ENCODE measurements at regions not wholly inside any gene's neighbourhood (a gene's known extent, or its start where the extent isn't known, plus 50 kb on each side); places are given as distances from the start of the nearest gene placed in this dataset.

GRCh38 chr2:190805126-190805525, 75.5 kb upstream of the GLS start:
- H3K9me3 ChIP-seq (ENCODE audit: low read length), result no peaks in the 10 kb centered on the region
- H3K4me1 ChIP-seq (ENCODE audit: insufficient read depth, low read length), result no peaks in the 10 kb centered on the region
- no peaks in the 10 kb centered on the region for H3K27me3 ChIP-seq (ENCODE audit: insufficient read depth, low read length)
- H3K4me3 ChIP-seq (ENCODE audit: low read length), result no peak overlapping the region
- no peak overlapping the region for H2AFZ ChIP-seq (ENCODE audit: low read depth, low read length)
- no peaks in the 10 kb centered on the region for H3K36me3 ChIP-seq (ENCODE audit: insufficient read depth, low read length)

- Histone ChIP-seq H3K4me3 (ENCODE audit: low read length) (no peak overlapping the region), H3K27me3 (ENCODE audit: insufficient read depth, low read length) (no peaks in the 10 kb centered on the region), H3K4me1 (ENCODE audit: insufficient read depth, low read length) (no peaks in the 10 kb centered on the region), H3K36me3 (ENCODE audit: insufficient read depth, low read length) (no peaks in the 10 kb centered on the region), H2AFZ (ENCODE audit: low read depth, low read length) (no peak overlapping the region), H3K9me3 (ENCODE audit: low read length) (no peaks in the 10 kb centered on the region)
Observed at GRCh38 chr2:190805843-190806242, 74.8 kb upstream of the GLS start.

GRCh38 chr2:190807886-190808285, 72.7 kb upstream of the GLS start:
- no peaks in the 10 kb centered on the region for H3K9me3 ChIP-seq (ENCODE audit: low read length)
- H2AFZ ChIP-seq (ENCODE audit: low read depth, low read length), result no peak overlapping the region
- no peaks in the 10 kb centered on the region for H3K36me3 ChIP-seq (ENCODE audit: insufficient read depth, low read length)
- no peaks in the 10 kb centered on the region for H3K27me3 ChIP-seq (ENCODE audit: insufficient read depth, low read length)
- H3K4me1 ChIP-seq (ENCODE audit: insufficient read depth, low read length), result no peaks in the 10 kb centered on the region
- no peak overlapping the region for H3K4me3 ChIP-seq (ENCODE audit: low read length)

GRCh38 chr2:190809139-190809764, 71.4 kb upstream of the GLS start:
- no peaks in the 10 kb centered on the region for H3K4me1 ChIP-seq (ENCODE audit: insufficient read depth, low read length)
- no peaks in the 10 kb centered on the region for H3K36me3 ChIP-seq (ENCODE audit: insufficient read depth, low read length)
- no peaks in the 10 kb centered on the region for H3K27me3 ChIP-seq (ENCODE audit: insufficient read depth, low read length)
- no peak overlapping the region for H3K4me3 ChIP-seq (ENCODE audit: low read length)
- no peaks in the 10 kb centered on the region for H3K9me3 ChIP-seq (ENCODE audit: low read length)
- no peak overlapping the region for H2AFZ ChIP-seq (ENCODE audit: low read depth, low read length)

GRCh38 chr2:190809876-190810525, 70.6 kb upstream of the GLS start:
- Histone ChIP-seq H3K36me3 (ENCODE audit: insufficient read depth, low read length) (no peaks in the 10 kb centered on the region), H3K4me3 (ENCODE audit: low read length) (no peak overlapping the region), H3K4me1 (ENCODE audit: insufficient read depth, low read length) (no peaks in the 10 kb centered on the region), H3K9me3 (ENCODE audit: low read length) (no peaks in the 10 kb centered on the region), H2AFZ (ENCODE audit: low read depth, low read length) (no peak overlapping the region), H3K27me3 (ENCODE audit: insufficient read depth, low read length) (no peaks in the 10 kb centered on the region)

GRCh38 chr2:190810981-190811587, 69.5 kb upstream of the GLS start:
- no peak overlapping the region for H3K4me3 ChIP-seq (ENCODE audit: low read length)
- no peaks in the 10 kb centered on the region for H3K36me3 ChIP-seq (ENCODE audit: insufficient read depth, low read length)
- no peaks in the 10 kb centered on the region for H3K9me3 ChIP-seq (ENCODE audit: low read length)
- no peaks in the 10 kb centered on the region for H3K4me1 ChIP-seq (ENCODE audit: insufficient read depth, low read length)
- H3K27me3 ChIP-seq (ENCODE audit: insufficient read depth, low read length), result no peaks in the 10 kb centered on the region
- H2AFZ ChIP-seq (ENCODE audit: low read depth, low read length), result no peak overlapping the region

- Histone ChIP-seq H3K36me3 (ENCODE audit: insufficient read depth, low read length) (no peaks in the 10 kb centered on the region), H3K9me3 (ENCODE audit: low read length) (no peaks in the 10 kb centered on the region), H3K27me3 (ENCODE audit: insufficient read depth, low read length) (no peaks in the 10 kb centered on the region), H3K4me3 (ENCODE audit: low read length) (no peak overlapping the region), H2AFZ (ENCODE audit: low read depth, low read length) (no peak overlapping the region), H3K4me1 (ENCODE audit: insufficient read depth, low read length) (no peaks in the 10 kb centered on the region)
Observed at GRCh38 chr2:190811811-190812210, 68.8 kb upstream of the GLS start.

GRCh38 chr2:190812506-190813294, 67.9 kb upstream of the GLS start:
- H3K9me3 ChIP-seq (ENCODE audit: low read length), result no peaks in the 10 kb centered on the region
- H3K27me3 ChIP-seq (ENCODE audit: insufficient read depth, low read length), result no peaks in the 10 kb centered on the region
- no peaks in the 10 kb centered on the region for H3K4me1 ChIP-seq (ENCODE audit: insufficient read depth, low read length)
- H2AFZ ChIP-seq (ENCODE audit: low read depth, low read length), result no peak overlapping the region
- H3K4me3 ChIP-seq (ENCODE audit: low read length), result no peak overlapping the region
- H3K36me3 ChIP-seq (ENCODE audit: insufficient read depth, low read length), result no peaks in the 10 kb centered on the region

- Histone ChIP-seq H2AFZ (ENCODE audit: low read depth, low read length) (no peak overlapping the region), H3K27me3 (ENCODE audit: insufficient read depth, low read length) (no peaks in the 10 kb centered on the region), H3K4me1 (ENCODE audit: insufficient read depth, low read length) (no peaks in the 10 kb centered on the region), H3K9me3 (ENCODE audit: low read length) (peaks cover 2% of the 10 kb centered on the region), H3K4me3 (ENCODE audit: low read length) (no peak overlapping the region), H3K36me3 (ENCODE audit: insufficient read depth, low read length) (no peaks in the 10 kb centered on the region)
Observed at GRCh38 chr2:190815226-190815625, 65.4 kb upstream of the GLS start.

- no peaks in the 10 kb centered on the region for H3K27me3 ChIP-seq (ENCODE audit: insufficient read depth, low read length)
Observed at GRCh38 chr2:190817082-190817481, 63.5 kb upstream of the GLS start.

GRCh38 chr2:190819840-190820301, 60.8 kb upstream of the GLS start:
- no peak overlapping the region for H2AFZ ChIP-seq (ENCODE audit: low read depth, low read length)
- H3K9me3 ChIP-seq (ENCODE audit: low read length), result peaks cover 2% of the 10 kb centered on the region
- no peaks in the 10 kb centered on the region for H3K27me3 ChIP-seq (ENCODE audit: insufficient read depth, low read length)
- no peak overlapping the region for H3K4me3 ChIP-seq (ENCODE audit: low read length)
- no peaks in the 10 kb centered on the region for H3K4me1 ChIP-seq (ENCODE audit: insufficient read depth, low read length)
- H3K36me3 ChIP-seq (ENCODE audit: insufficient read depth, low read length), result no peaks in the 10 kb centered on the region

More at GRCh38 chr2:190817082-190817481, 63.5 kb upstream of the GLS start:
- peaks cover 2% of the 10 kb centered on the region for H3K9me3 ChIP-seq (ENCODE audit: low read length)
- no peak overlapping the region for H2AFZ ChIP-seq (ENCODE audit: low read depth, low read length)
- H3K36me3 ChIP-seq (ENCODE audit: insufficient read depth, low read length), result no peaks in the 10 kb centered on the region
- no peak overlapping the region for H3K4me3 ChIP-seq (ENCODE audit: low read length)
- H3K4me1 ChIP-seq (ENCODE audit: insufficient read depth, low read length), result no peaks in the 10 kb centered on the region

- H3K27me3 ChIP-seq (ENCODE audit: insufficient read depth, low read length), result no peaks in the 10 kb centered on the region
- no peaks in the 10 kb centered on the region for H3K4me1 ChIP-seq (ENCODE audit: insufficient read depth, low read length)
- H3K36me3 ChIP-seq (ENCODE audit: insufficient read depth, low read length), result no peaks in the 10 kb centered on the region
- H3K4me3 ChIP-seq (ENCODE audit: low read length), result no peak overlapping the region
- H2AFZ ChIP-seq (ENCODE audit: low read depth, low read length), result no peak overlapping the region
- peaks cover 2% of the 10 kb centered on the region for H3K9me3 ChIP-seq (ENCODE audit: low read length)
Observed at GRCh38 chr2:190820416-190820815, 60.2 kb upstream of the GLS start.

GRCh38 chr2:190822043-190822442, 58.6 kb upstream of the GLS start:
- no peaks in the 10 kb centered on the region for H3K36me3 ChIP-seq (ENCODE audit: insufficient read depth, low read length)
- H3K27me3 ChIP-seq (ENCODE audit: insufficient read depth, low read length), result no peaks in the 10 kb centered on the region
- no peak overlapping the region for H2AFZ ChIP-seq (ENCODE audit: low read depth, low read length)
- H3K4me1 ChIP-seq (ENCODE audit: insufficient read depth, low read length), result no peaks in the 10 kb centered on the region
- H3K9me3 ChIP-seq (ENCODE audit: low read length), result peaks cover 2% of the 10 kb centered on the region
- no peak overlapping the region for H3K4me3 ChIP-seq (ENCODE audit: low read length)

All from neuron (in vitro differentiated cells).